ENCODE measurements at regions not wholly inside any gene's neighbourhood (a gene's known extent, or its start where the extent isn't known, plus 50 kb on each side); places are given as distances from the start of the nearest gene placed in this dataset.
"Not testable (repeated sequence)": the region's sequence is repeated elsewhere in the genome, so short reads cannot be mapped to it uniquely, and the experiment has no call there.

DNA sequence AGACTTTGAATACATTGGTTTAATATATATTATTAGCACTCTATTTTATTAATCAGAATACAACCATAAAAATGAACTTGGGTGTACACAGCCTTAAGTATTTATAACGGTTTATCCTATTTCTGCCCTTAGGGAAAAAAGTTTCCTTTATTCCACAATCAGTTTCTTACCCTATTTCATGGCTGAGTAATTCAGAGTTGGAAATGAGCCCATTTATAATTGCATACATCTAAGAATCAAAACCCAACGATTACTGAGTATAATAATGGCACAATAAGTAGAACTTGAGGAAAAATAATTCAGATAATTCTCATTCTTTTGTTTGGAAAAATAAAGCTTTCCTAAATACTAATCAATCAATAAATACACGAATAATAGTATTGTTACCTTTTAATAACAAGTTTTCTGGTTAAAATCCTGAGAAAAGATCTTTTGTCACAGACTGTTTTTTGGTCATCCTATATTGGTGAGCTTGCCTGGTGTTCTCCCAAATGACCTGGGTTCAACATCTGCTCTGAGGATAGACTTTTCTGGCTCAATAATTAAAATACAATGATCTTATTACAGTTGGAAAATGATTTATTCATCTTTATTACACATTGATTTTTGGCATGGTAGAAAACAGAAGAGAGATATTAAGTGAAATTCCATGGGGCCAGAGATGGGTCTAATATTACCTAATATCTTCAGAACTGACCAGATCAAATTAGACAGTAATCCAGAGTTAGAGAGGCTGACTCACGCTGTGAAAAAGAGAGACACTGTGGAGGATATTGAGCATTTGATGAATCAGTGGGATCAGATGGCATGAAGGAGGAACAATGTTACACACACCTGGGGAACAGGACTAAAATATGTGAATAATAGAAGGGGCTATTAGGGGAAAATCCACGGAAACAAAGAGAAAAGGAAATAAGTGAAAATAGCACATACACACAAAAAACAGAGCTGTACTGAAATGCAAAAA is 162.1 kb upstream of the TBX18 start:
- no peak for DNase-seq

DNA sequence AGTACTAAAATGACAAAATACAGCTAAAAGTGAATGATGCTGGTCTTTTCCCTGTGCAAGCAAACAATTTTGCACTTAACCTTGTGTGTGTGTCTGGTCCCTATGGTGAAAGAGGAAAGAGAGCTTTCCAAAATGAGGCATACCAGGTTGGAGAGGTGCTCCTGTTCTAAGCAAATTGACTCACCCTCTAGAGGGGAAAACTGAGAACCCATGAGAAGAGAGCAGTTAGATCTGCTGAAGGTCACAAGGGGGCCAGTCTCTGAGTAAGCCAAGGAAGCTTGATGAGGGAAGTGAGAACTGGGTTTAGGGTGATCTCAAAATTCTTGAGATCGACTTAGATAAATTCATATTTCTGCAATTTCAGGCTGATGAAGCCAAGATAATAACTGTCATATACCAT is 157.5 kb upstream of the TBX18 start:
- DNase-seq, result no peak

DNA sequence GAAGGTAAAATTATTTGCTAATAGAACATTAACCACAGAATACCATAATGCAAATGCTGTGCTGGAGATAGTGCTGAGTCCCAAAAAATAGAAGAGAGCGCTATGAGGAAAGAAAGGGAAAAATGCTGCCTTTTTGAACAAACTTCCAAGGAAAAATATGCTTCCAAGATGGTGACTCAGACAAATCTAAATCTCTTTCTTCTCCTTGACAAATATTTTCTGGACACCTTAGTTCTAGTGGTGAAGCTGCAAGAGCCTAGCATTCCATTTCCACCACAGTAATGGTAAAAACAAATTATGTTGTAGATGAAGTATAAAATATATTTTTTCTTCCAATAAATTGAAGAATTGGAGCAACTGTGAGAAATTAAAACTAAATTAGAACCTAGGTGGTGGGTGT is 155.6 kb upstream of the TBX18 start:
- DNase-seq, result no peak

- no peak for DNase-seq
These were observed 152.3 kb upstream of the TBX18 start for GRCh38 chr6:84916704-84917103.

- DNase-seq, result no peak
These were observed 148.3 kb upstream of the TBX18 start for GRCh38 chr6:84912472-84913322.

GRCh38 chr6:84910906-84911607 is 146.7 kb upstream of the TBX18 start:
- peak; percentile 73 for DNase-seq

DNA sequence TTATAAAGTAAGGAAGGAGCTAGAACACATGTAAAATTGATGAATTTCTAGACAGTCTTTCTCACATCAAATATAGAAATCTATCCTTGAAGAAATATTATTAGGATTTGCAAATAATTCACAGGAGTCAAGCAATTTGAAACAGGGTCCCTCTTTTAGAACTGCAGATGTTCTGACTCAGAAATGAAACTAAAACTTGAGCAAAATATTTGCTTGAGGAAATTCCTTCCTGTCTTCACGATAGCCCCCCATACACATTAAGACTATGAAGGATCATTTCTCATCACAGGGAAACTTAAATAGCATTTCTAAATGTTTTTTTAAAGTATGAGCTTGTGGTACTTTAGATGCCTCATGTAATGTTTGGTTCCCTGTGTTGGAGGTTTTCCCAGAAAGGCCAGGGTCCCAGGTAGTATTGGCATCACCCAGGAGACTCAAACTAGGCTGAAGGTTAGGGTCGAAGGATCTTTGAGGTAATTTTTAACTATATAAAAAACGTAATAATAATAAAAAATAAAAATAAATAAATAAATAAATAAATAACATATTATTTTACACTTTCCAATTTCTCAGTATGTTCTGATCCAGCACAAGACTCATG is 144.0 kb upstream of the TBX18 start:
- no peak for DNase-seq

DNA sequence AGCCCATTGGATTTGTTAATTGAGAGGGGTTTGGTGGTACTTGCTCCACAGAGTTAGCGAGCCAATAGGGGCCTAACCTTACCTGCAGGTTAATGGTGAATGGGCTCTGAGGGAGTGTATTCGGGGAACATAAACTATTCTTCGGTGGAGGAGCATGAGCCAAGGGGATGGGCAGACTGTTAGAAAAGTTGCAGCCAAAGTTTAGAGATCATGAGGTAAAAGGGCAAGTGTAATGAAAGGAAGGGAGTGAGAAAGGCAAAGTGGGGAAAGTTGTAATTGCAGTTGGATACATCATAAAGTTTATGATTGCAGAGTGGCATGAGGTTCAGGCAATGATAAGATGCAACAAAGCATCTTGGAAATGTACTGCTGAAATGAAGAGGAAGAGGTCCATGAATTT is 142.1 kb upstream of the TBX18 start:
- DNase-seq, result no peak

- DNase-seq, result peak; percentile 42
These were observed 141.4 kb upstream of the TBX18 start for GRCh38 chr6:84905823-84906222.

DNA sequence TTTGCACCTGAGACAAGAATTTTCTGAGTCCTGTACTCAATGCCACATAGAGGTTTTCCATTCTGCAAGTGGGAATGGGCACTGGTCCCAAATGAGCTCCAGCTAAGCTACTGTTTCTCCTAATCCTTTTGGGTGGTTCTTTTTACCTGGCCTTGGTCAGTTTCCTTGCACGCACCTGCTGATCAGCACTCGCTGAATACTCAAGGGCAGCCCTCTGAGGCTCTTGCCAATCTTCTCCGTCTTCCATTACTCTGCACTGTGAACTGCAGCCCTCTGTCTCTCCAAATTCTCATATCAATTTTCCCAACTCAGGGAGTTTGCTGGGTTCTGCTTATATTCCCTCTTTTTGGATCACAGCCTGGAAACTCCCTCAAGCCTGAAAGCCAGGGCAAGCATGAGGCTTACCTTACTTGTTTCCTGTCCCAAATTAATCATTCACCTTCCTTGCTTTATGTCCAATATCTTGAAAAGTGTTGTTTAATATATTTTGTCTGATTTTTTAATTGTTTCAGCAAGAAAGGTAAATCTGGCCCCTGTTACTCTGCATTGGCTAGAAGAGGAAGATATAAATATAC is 138.0 kb upstream of the TBX18 start:
- DNase-seq, result no peak

DNA sequence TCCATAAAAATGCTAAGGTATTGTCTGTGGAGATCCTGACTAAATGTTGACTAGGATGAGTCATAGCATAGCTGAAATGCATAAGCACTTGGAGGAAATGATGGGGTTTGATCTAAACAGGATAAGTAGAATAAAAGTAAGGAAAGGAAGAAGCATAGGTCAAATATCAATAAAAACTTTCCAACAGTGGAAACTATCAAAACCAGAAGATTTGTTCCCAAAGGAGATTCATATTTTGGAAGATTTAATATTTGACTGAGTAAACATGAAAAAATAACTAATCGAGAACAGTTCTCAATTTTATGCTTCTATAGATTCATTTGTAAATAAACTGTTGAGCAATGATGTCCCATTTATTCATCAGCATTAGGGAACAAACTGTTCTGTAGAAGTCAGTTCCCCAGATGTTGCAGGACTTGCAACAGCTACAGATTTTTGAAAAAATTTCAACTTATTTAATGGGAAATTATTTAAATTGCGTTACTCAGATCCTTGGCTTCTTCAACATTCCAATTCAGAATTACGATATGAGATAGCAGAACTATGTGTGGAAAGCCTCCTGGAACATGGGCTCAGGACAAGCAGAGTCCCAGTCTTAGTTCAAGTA is 133.7 kb upstream of the TBX18 start:
- DNase-seq, result peak; percentile 86

DNA sequence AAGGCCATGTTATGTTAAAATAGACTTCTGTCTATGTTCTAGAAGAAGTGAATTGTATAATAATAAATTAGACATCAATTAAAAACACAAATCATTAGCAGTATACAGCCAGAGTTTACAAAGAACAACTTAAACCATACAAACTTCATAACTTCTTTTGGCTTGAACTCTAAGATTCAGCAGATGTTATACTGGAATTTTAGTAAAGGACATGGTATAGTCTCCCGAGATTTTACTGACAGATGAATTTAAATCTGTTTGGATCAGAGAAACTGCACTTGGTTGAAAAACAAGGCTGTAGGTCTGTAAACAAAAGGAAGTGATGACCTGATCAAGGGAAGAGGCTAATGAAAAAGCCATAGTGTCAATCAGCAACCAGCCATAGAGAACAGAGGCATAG is 132.6 kb upstream of the TBX18 start:
- DNase-seq, result peak; percentile 40

GRCh38 chr6:84892671-84893070 is 128.3 kb upstream of the TBX18 start:
- no peak for DNase-seq

GRCh38 chr6:84882768-84883766 is 118.7 kb upstream of the TBX18 start:
- DNase-seq, result no peak

DNA sequence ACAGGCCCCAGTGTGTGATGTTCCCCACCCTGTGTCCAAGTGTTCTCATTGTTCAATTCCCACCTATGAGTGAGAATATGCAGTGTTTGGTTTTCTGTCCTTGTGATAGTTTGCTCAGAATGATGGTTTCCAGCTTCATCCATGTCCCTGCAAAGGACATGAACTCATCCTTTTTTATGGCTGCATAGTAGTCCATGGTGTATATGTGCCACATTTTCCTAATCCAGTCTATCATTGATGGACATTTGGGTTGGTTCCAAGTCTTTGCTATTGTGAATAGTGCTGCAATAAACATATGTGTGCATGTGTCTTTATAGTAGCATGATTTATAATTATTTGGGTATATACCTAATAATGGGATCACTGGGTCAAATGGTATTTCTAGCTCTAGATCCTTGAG is 115.0 kb upstream of the TBX18 start:
- DNase-seq, result not testable (repeated sequence)

DNA sequence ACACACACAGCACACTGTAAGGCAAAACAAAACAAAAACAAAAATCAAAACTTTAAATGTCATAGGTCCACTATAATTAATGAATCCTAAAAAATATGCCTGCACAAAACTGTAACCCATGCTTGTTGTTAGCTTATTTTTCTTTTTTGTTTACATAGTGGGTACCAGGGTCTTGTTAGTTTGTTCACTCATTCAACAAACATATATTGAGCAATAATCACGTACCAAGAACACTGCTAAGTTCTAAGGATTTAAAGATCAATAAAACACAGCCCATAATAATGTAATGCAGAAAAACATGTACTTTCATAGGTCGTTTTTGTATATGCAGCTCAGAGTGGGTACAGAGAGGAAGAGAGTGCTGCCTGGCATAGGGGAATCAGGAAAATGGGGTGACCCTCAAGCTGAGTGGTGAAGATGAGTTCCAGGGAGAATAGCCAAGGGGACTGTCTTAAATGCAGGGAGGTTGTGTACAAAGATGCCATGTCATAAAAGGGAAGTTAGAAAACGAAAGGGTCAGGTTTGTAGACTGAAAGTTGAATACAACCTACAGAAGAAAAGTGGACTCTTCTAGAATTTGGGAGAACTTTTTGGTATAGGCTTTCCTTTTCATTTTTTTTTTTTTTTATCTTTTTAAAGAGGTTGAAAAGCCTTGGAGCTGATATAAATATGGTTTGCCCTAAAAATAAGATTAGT is 113.3 kb upstream of the TBX18 start:
- DNase-seq, result no peak

- DNase-seq, result no peak
These were observed 112.5 kb upstream of the TBX18 start for GRCh38 chr6:84876723-84877514.

DNA sequence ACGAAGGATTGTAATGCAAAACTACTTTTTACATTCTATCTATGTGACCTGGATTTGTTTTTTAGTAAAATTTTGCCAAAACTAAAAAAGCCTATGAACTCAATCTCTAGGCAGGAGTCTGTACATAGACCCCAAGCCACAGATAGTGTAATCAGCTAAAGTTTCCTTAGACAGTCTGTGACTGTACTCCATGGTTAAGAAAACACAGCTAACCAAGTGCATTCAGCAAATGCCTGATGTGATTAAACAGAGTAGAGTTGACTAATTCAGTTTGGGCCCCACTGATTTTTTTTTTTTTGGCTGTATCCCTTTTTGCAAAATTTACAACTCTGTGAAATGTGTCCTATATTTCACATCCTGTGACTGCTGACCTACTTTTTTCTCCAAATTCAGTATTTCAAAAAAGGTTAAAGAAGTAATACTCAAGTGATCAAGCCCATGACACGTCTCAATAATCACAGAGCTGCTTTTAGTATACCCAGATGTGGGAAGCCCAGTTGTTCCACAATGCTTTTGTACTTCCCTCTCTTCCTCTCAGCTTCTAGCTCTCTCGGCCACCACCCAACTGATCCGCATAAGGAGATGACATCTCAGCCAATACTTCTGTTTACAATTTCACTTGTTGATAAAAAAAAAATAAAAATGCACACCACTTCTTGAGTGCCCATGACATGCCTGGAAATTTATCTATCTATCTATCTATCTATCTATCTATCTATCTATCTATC is 108.8 kb upstream of the TBX18 start:
- DNase-seq, result peak; percentile 34

All from skin of body (tissue), 1 donor.